ENCODE measurements at regions not wholly inside any gene's neighbourhood (a gene's known extent, or its start where the extent isn't known, plus 50 kb on each side); places are given as distances from the start of the nearest gene placed in this dataset.
A peak's percentile ranks its signal among the peaks of the same experiment; 100 is the strongest.

DNA sequence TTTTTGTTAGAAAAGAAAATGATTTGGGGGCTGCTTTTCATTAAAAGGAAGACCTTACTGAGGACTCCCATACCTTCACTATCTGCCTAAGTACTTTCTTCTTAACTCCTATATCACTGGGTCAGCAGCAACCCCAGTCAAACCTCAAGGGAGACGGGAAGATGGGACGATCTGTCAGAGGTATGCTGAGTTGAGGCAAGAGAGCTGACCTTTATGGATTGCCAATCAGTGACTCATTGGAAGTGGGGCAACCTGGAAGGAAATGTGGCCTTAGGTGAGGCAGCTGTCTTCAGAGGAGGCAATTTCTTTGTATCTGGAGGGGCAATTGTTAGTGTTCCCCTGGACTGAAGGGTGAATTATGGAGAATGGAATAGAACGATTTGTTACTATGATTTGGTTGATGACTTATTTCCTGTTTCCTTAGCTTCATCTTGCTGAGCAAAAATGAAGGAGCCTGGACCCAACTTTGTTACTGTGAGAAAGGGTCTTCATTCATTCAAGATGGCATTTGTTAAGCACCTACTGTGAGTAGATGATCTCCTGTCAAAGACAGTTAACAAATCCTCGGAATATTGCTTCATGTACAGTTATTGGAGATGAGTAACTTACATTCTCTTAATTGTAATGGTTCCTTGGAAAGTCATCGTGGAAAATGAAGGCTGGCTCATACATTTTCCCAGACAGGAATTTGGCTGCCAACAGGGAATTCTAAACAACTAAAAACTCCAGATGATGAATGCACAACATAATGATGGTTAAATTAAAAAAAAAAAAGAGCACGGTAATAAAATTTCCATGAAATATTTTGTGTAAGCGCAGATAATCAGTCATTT lies 134.7 kb upstream of the KCNJ15 start:
- TF ChIP-seq EZH2 (IDR thresholded peaks at IDR 0.05; ENCODE audit: borderline replicate concordance, low read length) = no peak
- TF ChIP-seq, protein P1, sequence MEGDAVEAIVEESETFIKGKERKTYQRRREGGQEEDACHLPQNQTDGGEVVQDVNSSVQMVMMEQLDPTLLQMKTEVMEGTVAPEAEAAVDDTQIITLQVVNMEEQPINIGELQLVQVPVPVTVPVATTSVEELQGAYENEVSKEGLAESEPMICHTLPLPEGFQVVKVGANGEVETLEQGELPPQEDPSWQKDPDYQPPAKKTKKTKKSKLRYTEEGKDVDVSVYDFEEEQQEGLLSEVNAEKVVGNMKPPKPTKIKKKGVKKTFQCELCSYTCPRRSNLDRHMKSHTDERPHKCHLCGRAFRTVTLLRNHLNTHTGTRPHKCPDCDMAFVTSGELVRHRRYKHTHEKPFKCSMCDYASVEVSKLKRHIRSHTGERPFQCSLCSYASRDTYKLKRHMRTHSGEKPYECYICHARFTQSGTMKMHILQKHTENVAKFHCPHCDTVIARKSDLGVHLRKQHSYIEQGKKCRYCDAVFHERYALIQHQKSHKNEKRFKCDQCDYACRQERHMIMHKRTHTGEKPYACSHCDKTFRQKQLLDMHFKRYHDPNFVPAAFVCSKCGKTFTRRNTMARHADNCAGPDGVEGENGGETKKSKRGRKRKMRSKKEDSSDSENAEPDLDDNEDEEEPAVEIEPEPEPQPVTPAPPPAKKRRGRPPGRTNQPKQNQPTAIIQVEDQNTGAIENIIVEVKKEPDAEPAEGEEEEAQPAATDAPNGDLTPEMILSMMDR (IDR thresholded peaks at IDR 0.05; ENCODE audit: low read length) = no peak
- Histone ChIP-seq H3K36me3 (ENCODE audit: insufficient read depth, low read length) (no peaks in the 10 kb centered on the region), H4K20me1 (ENCODE audit: insufficient read depth, low read length) (no peaks in the 10 kb centered on the region), H3F3A (ENCODE audit: insufficient read depth, low read length) (no peaks in the 10 kb centered on the region), H3K27ac (ENCODE audit: low read depth, low read length, poor library complexity, severe bottlenecking) (no peak overlapping the region), H3K4me1 (ENCODE audit: insufficient read depth, low read length, severe bottlenecking) (no peaks in the 10 kb centered on the region), H3K9me3 (ENCODE audit: low read length) (no peaks in the 10 kb centered on the region), H3K4me2 (ENCODE audit: low read length) (no peak overlapping the region), H3K4me3 (ENCODE audit: low read depth, low read length, poor library complexity, severe bottlenecking) (no peak overlapping the region), H3K9me2 (ENCODE audit: low read depth, low read length) (no peaks in the 10 kb centered on the region), H3K79me2 (ENCODE audit: insufficient read depth, low read length) (no peaks in the 10 kb centered on the region), H2AFZ (ENCODE audit: low read length) (no peak overlapping the region), H3K27me3 (ENCODE audit: insufficient read depth, low read length) (no peaks in the 10 kb centered on the region), H3K9ac (ENCODE audit: low read length) (no peak overlapping the region)

DNA sequence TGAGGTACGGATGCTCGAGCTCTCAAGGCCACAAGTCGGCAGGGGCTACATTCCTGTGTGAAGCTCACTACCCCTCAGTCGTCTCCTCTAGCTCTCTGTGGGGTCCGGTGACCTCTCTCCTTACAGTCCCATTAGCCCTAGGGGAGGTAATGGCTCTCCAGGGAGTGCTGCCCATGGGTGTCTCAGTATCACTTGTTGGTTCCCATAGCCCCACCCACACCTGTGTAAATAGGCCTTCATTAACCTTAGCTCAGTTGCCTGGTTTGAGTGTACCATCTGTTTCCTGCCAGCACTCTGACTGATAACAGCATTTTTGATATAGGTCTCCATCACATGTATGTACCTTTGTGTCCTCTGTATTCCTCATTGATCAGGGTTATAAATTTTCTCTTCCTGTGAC lies 133.2 kb upstream of the KCNJ15 start:
- H3K27me3 ChIP-seq (ENCODE audit: insufficient read depth, low read length) = no peaks in the 10 kb centered on the region
- H3K27ac ChIP-seq (ENCODE audit: low read depth, low read length, poor library complexity, severe bottlenecking) = no peak overlapping the region
- no peaks in the 10 kb centered on the region for H3K4me1 ChIP-seq (ENCODE audit: insufficient read depth, low read length, severe bottlenecking)
- no peak for TF ChIP-seq EZH2 (IDR thresholded peaks at IDR 0.05; ENCODE audit: borderline replicate concordance, low read length)
- TF ChIP-seq, protein P1 (IDR thresholded peaks at IDR 0.05; ENCODE audit: low read length) = no peak
- no peaks in the 10 kb centered on the region for H4K20me1 ChIP-seq (ENCODE audit: insufficient read depth, low read length)
- no peaks in the 10 kb centered on the region for H3K79me2 ChIP-seq (ENCODE audit: insufficient read depth, low read length)
- H2AFZ ChIP-seq (ENCODE audit: low read length) = no peak overlapping the region
- H3K9ac ChIP-seq (ENCODE audit: low read length) = no peak overlapping the region
- H3K4me3 ChIP-seq (ENCODE audit: low read depth, low read length, poor library complexity, severe bottlenecking) = no peak overlapping the region
- H3K9me3 ChIP-seq (ENCODE audit: low read length) = no peaks in the 10 kb centered on the region
- no peaks in the 10 kb centered on the region for H3F3A ChIP-seq (ENCODE audit: insufficient read depth, low read length)
- no peaks in the 10 kb centered on the region for H3K9me2 ChIP-seq (ENCODE audit: low read depth, low read length)
- H3K36me3 ChIP-seq (ENCODE audit: insufficient read depth, low read length) = no peaks in the 10 kb centered on the region
- no peak overlapping the region for H3K4me2 ChIP-seq (ENCODE audit: low read length)

DNA sequence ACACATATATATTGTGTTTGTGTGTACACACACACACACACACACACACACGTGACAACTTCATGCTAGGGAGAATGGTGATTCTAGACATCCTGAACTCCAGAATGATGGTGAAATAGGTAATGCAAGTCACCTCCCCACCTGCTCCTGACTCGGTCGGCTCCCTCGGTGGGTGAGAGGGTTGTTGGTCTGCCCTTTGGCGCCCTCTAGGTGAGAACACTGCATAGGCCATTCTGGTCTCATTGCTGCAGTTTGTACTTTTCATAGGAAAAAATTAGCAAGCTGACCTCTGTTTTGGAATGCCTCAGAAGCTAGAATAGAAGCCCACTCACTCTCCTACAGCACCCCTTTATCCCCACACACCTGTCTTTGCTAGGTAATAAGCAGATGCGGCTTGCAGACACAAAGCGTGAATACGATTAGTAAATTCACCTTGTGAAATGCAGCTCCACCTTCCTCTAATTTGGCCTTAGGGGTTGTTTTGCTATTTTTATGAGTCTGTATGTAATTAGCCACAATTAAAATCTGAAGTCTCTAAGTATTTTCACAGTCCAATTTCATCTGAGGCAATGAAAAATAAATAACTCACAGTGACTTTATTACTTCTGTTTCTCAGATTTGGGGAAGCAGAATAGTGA lies 130.0 kb upstream of the KCNJ15 start:
- H3F3A ChIP-seq (ENCODE audit: insufficient read depth, low read length) = no peaks in the 10 kb centered on the region
- no peaks in the 10 kb centered on the region for H3K27me3 ChIP-seq (ENCODE audit: insufficient read depth, low read length)
- no peaks in the 10 kb centered on the region for H3K4me1 ChIP-seq (ENCODE audit: insufficient read depth, low read length, severe bottlenecking)
- no peaks in the 10 kb centered on the region for H4K20me1 ChIP-seq (ENCODE audit: insufficient read depth, low read length)
- H3K27ac ChIP-seq (ENCODE audit: low read depth, low read length, poor library complexity, severe bottlenecking) = no peak overlapping the region
- H3K79me2 ChIP-seq (ENCODE audit: insufficient read depth, low read length) = no peaks in the 10 kb centered on the region
- no peak overlapping the region for H3K4me3 ChIP-seq (ENCODE audit: low read depth, low read length, poor library complexity, severe bottlenecking)
- no peak overlapping the region for H2AFZ ChIP-seq (ENCODE audit: low read length)
- no peak overlapping the region for H3K4me2 ChIP-seq (ENCODE audit: low read length)
- H3K9ac ChIP-seq (ENCODE audit: low read length) = no peak overlapping the region
- H3K9me3 ChIP-seq (ENCODE audit: low read length) = no peaks in the 10 kb centered on the region
- no peaks in the 10 kb centered on the region for H3K9me2 ChIP-seq (ENCODE audit: low read depth, low read length)
- no peaks in the 10 kb centered on the region for H3K36me3 ChIP-seq (ENCODE audit: insufficient read depth, low read length)
- no peak for TF ChIP-seq EZH2 (IDR thresholded peaks at IDR 0.05; ENCODE audit: borderline replicate concordance, low read length)
- TF ChIP-seq, protein P1 (IDR thresholded peaks at IDR 0.05; ENCODE audit: low read length) = peak; percentile 82

Data from OCI-LY1 (cell line).